Fibroblast of gingiva (primary cell): ENCODE measurements at regions not wholly inside any gene's neighbourhood (a gene's known extent, or its start where the extent isn't known, plus 50 kb on each side); places are given as distances from the start of the nearest gene placed in this dataset.

Source experiments
- DNase-seq: peaks from one replicate; pipeline ENCODE4 v3.0.0-alpha.2; 2011; ENCODE audit warnings: low read depth

DNA sequence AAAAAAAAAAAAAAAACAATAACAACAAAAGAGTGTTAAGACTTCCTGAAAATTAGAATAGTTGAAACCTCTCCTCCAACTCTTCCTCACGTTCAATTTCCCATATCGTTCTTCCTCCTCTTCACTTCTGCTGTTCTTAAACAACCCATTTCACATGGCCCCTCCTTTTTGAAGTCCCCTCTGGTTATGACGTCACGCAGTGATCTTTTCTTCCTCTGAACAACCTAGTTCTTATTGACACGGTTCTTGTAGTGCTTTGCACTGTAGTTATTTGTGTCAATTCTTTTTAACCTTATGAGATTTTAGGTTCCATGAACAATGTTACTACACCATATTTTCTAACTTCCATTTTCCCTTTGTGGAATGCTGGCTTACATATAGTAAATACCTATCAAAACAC, 69.5 kb upstream of the RGPD4 start:
- no peak for DNase-seq

DNA sequence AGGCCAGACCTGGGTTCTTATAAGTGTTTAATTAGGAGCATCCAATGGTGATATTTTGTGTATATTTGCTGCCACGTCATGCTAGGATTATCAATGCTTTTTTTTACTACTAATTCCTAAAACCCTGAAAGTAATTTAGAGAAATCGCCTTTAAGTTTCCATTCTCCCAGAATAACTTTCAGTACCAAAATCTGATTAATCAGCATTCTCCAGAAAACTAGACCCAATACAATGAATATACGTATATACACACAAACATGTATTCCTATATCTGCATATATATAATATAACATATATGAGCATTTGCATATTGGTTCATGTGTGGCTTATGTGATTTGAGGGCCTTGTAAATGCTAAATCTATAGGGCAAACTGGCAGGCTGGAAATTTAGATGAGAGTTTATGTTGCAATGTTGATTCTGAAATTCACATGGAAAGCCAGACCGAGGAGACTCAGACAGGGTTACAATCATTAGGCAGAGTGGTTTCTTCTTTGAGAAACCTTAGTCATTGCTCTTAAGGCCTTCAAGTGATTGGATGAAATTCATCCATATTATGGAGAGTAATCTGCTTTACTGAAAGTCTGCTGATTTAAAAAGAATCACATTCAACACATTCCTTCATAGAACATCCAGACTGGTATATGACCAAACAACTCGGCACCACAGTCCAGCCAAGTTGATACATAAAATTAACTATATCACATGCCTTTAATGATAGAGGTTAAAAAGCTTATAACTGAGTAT, 65.9 kb upstream of the RGPD4 start:
- DNase-seq: no peak

DNA sequence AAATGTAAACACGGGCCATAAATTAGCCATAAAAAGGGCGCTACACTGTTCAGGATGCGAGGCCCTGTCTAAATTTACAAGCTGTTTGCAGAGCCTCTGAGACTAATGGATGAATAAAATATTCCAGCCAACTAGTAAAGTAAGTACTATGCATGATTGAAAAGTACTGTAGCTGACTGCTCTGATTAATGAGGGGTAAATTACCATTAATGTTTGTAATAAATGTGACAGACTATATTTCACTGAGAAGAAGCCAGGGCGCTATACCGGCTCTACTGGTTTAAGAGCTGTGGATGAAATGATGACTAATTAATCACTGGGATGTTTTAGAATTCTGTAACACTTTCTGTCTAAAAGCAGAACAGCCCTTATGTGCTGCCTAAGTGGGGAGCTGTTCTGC, 54.3 kb upstream of the RGPD4 start:
- no peak for DNase-seq

DNA sequence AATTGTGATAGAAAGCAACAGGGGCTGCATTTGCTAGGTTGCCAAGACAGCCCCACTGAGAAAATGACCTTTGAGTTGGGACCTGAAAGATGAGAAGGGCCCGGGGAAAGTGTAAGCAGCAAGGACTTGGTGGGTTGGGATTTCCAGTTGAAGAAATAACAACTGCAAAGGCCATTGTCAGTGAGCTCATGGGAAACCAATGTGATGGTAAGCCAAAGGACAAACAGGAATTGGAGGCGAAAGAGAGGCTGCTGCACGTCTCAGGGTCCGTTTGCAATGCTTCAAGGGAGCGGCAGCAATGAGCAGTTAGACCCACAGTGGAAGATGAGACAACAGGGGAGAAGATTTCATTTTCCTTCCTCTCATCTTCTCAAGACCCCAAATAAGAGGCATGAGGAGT, 51.5 kb upstream of the RGPD4 start:
- DNase-seq: no peak

DNA sequence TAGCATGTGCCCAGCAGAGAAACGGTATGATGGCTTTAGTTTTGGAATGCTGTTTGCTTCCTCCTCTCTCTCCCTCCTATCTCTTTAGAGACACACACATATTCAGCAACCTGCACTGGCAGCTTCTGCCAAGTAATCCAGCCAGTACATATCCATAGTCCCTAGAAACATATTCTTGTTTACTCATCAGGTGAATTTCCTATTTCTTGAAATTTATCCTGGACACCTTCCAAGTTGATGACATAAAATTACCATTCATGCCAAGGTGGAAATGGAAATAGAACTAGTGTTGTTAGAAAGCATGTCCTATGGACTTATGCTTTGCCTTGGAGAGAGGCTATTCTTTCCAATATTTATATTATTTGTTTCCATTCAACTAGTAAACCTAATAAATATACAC, 50.9 kb upstream of the RGPD4 start:
- no peak for DNase-seq

DNA sequence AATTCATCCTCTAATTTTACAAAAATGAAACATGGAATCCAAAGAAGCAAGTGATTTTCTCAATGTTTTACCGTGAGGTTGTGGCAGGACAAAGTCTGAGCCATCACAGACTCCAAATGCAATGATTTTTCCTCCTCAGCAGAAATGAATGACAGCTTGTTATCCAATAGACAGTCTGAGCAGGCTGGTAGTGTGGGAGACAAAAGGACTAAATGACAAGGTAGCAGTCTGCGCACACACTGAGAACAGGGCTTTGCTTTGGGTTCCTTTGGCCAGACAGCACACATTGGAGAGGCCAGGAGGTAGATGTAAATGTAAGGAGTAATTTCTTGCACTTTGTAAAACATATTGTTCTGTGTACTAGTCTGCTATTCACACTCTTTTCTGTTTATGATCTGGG, 50.3 kb upstream of the RGPD4 start:
- no peak for DNase-seq
